GM12878 (cell line): ENCODE measurements at regions not wholly inside any gene's neighbourhood (a gene's known extent, or its start where the extent isn't known, plus 50 kb on each side); places are given as distances from the start of the nearest gene placed in this dataset.

ENCODE experiments used
- ATAC-seq: fragments of 200-7000 bp; cut with Tn5 transposase; 3 replicates; pipeline ENCODE4 v1.9.1; 2020; ENCODE audit warnings: mild to moderate bottlenecking, moderate library complexity
- BruUV-seq: library from RNA; stranded (reverse); fragments of 400-500 nt; replicated peaks from 2 replicates; lab custom pipeline; 2021; lab: Mats Ljungman, UMichigan
- CTCF ChIA-PET: fragments of 300-600 bp; sonication (Branson Sonifier 250); formaldehyde crosslinking; extraction: SDS; loops from one replicate; lab custom pipeline; 2021; ENCODE audit warnings: inconsistent platforms; lab: Yijun Ruan, JAX
- POLR2A ChIA-PET: fragments of 350-600 bp; formaldehyde crosslinking; extraction: SDS; loops from one replicate; lab custom pipeline; 2021; ENCODE audit warnings: inconsistent platforms; lab: Charles Lee
- RAD21 ChIA-PET: fragments of 300-600 bp; sonication (Branson Sonifier 250); formaldehyde crosslinking; loops from one replicate; lab custom pipeline; 2023; ENCODE audit warnings: antibody characterized with exemption; ENCODE audit not compliant: unreplicated experiment; lab: Charles Lee
- SMC1A ChIA-PET: fragments of 300-600 bp; sonication (Branson Sonifier 250); formaldehyde crosslinking; loops from one replicate; lab custom pipeline; 2023; ENCODE audit not compliant: unreplicated experiment, uncharacterized antibody; lab: Charles Lee
- DNase-seq: peaks from one replicate; pipeline ENCODE4 v3.0.0-alpha.2; 2011; ENCODE audit warnings: low read depth, low spot score
- FAIRE-seq: peaks from 3 replicates; lab custom pipeline; 2011; peaks lifted over from hg19 to GRCh38; lab: Jason Lieb, UNC
- H2AFZ ChIP-seq: 2 replicates; pipeline ENCODE4 v1.6.0; 2011; ENCODE audit warnings: low read depth, low read length, control low read depth; ENCODE audit not compliant: control insufficient read depth
- H3K27ac ChIP-seq: 2 replicates; pipeline ENCODE4 v1.5.1; 2011; ENCODE audit warnings: control low read depth; ENCODE audit not compliant: control insufficient read depth, insufficient read depth
- H3K27me3 ChIP-seq, 2 experiments: replicated peaks in 1 of 2; 2 replicates each; pipeline versions ENCODE4 v1.6.0 to v1.6.1; 2011; ENCODE audit warnings: low read length in 1 of 2; ENCODE audit not compliant: control insufficient read depth in 2 of 2, insufficient read depth in 2 of 2
- H3K36me3 ChIP-seq, 2 experiments: 2 replicates each; pipeline ENCODE4 v1.5.1; 2011; ENCODE audit warnings: low read length in 1 of 2; ENCODE audit not compliant: control insufficient read depth in 2 of 2, insufficient read depth in 2 of 2
- H3K4me1 ChIP-seq: 2 replicates; pipeline ENCODE4 v1.6.1; 2011; ENCODE audit warnings: mild to moderate bottlenecking, low read length, moderate library complexity, mixed read lengths; ENCODE audit not compliant: control insufficient read depth, insufficient read depth
- H3K4me2 ChIP-seq: 2 replicates; pipeline ENCODE4 v1.6.0; 2011; ENCODE audit warnings: control low read depth; ENCODE audit not compliant: control insufficient read depth, insufficient read depth
- H3K4me3 ChIP-seq: fragments of 200-600 bp; sonication (generic); 2 replicates; pipeline ENCODE4 v1.5.1; 2016
- H3K79me2 ChIP-seq: 2 replicates; pipeline ENCODE4 v1.6.0; 2011; ENCODE audit warnings: low read length; ENCODE audit not compliant: control insufficient read depth, insufficient read depth
- H3K9ac ChIP-seq: 2 replicates; pipeline ENCODE4 v1.8.0; 2011; ENCODE audit warnings: low read length, control low read depth, mixed read lengths; ENCODE audit not compliant: control insufficient read depth, insufficient read depth
- H3K9me3 ChIP-seq: replicated peaks from 3 replicates; pipeline ENCODE4 v1.5.1; 2011; ENCODE audit warnings: mild to moderate bottlenecking, low read length; ENCODE audit not compliant: control insufficient read depth, insufficient read depth
- H4K20me1 ChIP-seq: 2 replicates; pipeline ENCODE4 v1.6.0; 2011; ENCODE audit not compliant: control insufficient read depth, insufficient read depth
- CHD4 ChIP-seq: fragments of 200-600 bp; sonication (generic); IDR thresholded peaks from 2 replicates; pipeline ENCODE4 v1.6.1; 2016; ENCODE audit warnings: mild to moderate bottlenecking
- EED ChIP-seq: sonication (generic); IDR thresholded peaks from 2 replicates; pipeline ENCODE4 v1.6.1; 2016; ENCODE audit warnings: antibody characterized with exemption, low read depth
- FOXM1 ChIP-seq: IDR thresholded peaks from 2 replicates; pipeline ENCODE4 v1.6.1; 2012; ENCODE audit warnings: low read depth, mild to moderate bottlenecking, inconsistent platforms, low read length, moderate library complexity
- HDAC2 ChIP-seq: fragments of 200-600 bp; sonication (generic); IDR thresholded peaks from 2 replicates; pipeline ENCODE4 v1.6.1; 2017
- NFYB ChIP-seq: IDR thresholded peaks from 2 replicates; pipeline ENCODE4 v1.6.1; 2011; ENCODE audit warnings: low read depth, mild to moderate bottlenecking, low read length, improper control_type of control experiment, moderate library complexity; ENCODE audit not compliant: insufficient read depth
- PAX5 ChIP-seq: IDR thresholded peaks from 2 replicates; pipeline ENCODE4 v1.6.1; 2011; ENCODE audit warnings: low read depth, low read length, borderline replicate concordance
- POLR2AphosphoS2 ChIP-seq: IDR thresholded peaks from 2 replicates; pipeline ENCODE4 v1.6.1; 2011; ENCODE audit warnings: low read depth, mild to moderate bottlenecking, low read length, improper control_type of control experiment, moderate library complexity
- RAD21 ChIP-seq: IDR thresholded peaks from 2 replicates; pipeline ENCODE4 v1.6.1; 2011; ENCODE audit warnings: mild to moderate bottlenecking, low read depth, low read length, moderate library complexity; ENCODE audit not compliant: insufficient read depth
- SPI1 ChIP-seq: IDR thresholded peaks from 2 replicates; pipeline ENCODE4 v1.6.1; 2011; ENCODE audit warnings: low read depth, mild to moderate bottlenecking, low read length, moderate library complexity, borderline replicate concordance; ENCODE audit not compliant: insufficient read depth
- ZNF622 ChIP-seq: fragments of 450-650 bp; IDR thresholded peaks from 2 replicates; pipeline ENCODE4 v1.6.1; 2017; ENCODE audit warnings: mild to moderate bottlenecking, inconsistent platforms
- WGBS: methylation state at CpG from one replicate; pipeline ENCODE4 v1.1.6; 2016; ENCODE audit warnings: low lambda C conversion rate; ENCODE audit not compliant: insufficient replicate concordance, insufficient coverage; ENCODE audit errors: missing lambda C conversion rate; 5-methylcytosine and 5-hydroxymethylcytosine counted together
- in situ Hi-C: fragments of 300-500 bp; cut with MboI; formaldehyde crosslinking; loops from 9 replicates; pipeline ENCODE4 v1.14.3; 2018; ENCODE audit warnings: mixed read lengths
- intact Hi-C: fragments of 100-400 bp; cut with micrococcal nuclease; formaldehyde crosslinking; loops from one replicate; pipeline ENCODE4 v1.14.2; 2022; ENCODE audit not compliant: unreplicated experiment

DNA sequence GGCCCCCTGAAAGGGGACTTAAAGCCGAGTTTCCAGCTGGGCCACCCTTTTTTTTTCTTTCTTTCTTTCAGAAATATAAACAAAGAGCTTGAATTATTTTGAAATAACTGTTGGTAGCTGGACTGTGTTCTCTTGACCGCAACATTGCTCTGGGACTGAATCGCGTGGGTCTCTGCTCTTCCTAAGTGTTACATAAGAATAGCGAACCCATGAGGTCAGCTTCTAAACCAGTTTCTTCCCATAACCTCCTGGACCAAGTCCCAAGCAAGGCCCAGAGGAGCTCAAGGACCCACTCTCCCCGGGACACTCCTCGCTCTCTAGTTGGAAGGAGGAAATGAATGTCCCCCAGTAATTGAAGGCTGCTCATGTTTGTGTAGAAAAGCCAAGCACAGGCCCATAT is 91.1 kb downstream of the CXCL12 start:
- DNase-seq (no peak), FAIRE-seq (no peak), ATAC-seq (no peak)
- Histone ChIP-seq H3K27ac (no peak overlapping the region), H3K4me2 (no peak overlapping the region), H3K4me3 (no peak overlapping the region), H2AFZ (no peak overlapping the region), H3K4me1 (peaks cover 3% of the 10 kb centered on the region; the same call in 1 of the 2 replicates), H4K20me1 (no peaks in the 10 kb centered on the region), H3K27me3 (no peaks in the 10 kb centered on the region; a peak in 1 of 4 replicates), H3K79me2 (no peaks in the 10 kb centered on the region), H3K9ac (no peak overlapping the region), H3K36me3 (no peaks in the 10 kb centered on the region), H3K9me3 (no peaks in the 10 kb centered on the region)
- in situ Hi-C loops = no loop called here
- intact Hi-C loops = no loop called here
- ChIA-PET RAD21 (interaction anchor here (0.6 kb wide), 1 partner anchor 162 kb away, joined by 4 read pairs; no protein-coding TSS in a partner anchor), POLR2A (no interaction called here), CTCF (interaction anchor here (1.4 kb wide), 1 partner anchor 11 kb away, joined by 4 read pairs; no protein-coding TSS in a partner anchor), SMC1A (interaction anchor here (0.9 to 1.5 kb wide), 2 partner anchors 13 to 18 kb away, joined by 3 to 6 read pairs; no protein-coding TSS in a partner anchor)
- BruUV-seq = no TSS peak
- TF ChIP-seq POLR2AphosphoS2 = no peak
- TF ChIP-seq HDAC2 = no peak
- no peak for TF ChIP-seq SPI1
- no peak for TF ChIP-seq EED
- no peak for TF ChIP-seq PAX5
- TF ChIP-seq FOXM1 = no peak
- no peak for TF ChIP-seq NFYB
- no peak for TF ChIP-seq CHD4
- TF ChIP-seq ZNF622 = no peak
- TF ChIP-seq RAD21 = no peak
- 62% methylated on average over 7 of the region's 7 CpGs for WGBS
